ENCODE measurements at regions not wholly inside any gene's neighbourhood (a gene's known extent, or its start where the extent isn't known, plus 50 kb on each side); places are given as distances from the start of the nearest gene placed in this dataset.

GRCh38 chr11:24293964-24294363 lies 202.9 kb upstream of the LUZP2 start:
- Mint-ChIP-seq H3K36me3 (ENCODE audit: low read depth) (no peaks in the 10 kb centered on the region; the same call in 1 of the 2 replicates), H3K27ac (no peak overlapping the region), H3K4me1 (ENCODE audit: low read depth) (peaks cover 25% of the 10 kb centered on the region; the same call in 1 of the 2 replicates), H3K9me3 (peaks cover 6% of the 10 kb centered on the region; the same call in 1 of the 2 replicates), H3K27me3 (ENCODE audit: insufficient read depth) (no peaks in the 10 kb centered on the region; the same call in 1 of the 2 replicates), H3K4me3 (no peak overlapping the region)
- DNase-seq, result no peak
- TF ChIP-seq, protein P1, sequence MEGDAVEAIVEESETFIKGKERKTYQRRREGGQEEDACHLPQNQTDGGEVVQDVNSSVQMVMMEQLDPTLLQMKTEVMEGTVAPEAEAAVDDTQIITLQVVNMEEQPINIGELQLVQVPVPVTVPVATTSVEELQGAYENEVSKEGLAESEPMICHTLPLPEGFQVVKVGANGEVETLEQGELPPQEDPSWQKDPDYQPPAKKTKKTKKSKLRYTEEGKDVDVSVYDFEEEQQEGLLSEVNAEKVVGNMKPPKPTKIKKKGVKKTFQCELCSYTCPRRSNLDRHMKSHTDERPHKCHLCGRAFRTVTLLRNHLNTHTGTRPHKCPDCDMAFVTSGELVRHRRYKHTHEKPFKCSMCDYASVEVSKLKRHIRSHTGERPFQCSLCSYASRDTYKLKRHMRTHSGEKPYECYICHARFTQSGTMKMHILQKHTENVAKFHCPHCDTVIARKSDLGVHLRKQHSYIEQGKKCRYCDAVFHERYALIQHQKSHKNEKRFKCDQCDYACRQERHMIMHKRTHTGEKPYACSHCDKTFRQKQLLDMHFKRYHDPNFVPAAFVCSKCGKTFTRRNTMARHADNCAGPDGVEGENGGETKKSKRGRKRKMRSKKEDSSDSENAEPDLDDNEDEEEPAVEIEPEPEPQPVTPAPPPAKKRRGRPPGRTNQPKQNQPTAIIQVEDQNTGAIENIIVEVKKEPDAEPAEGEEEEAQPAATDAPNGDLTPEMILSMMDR (IDR thresholded peaks at IDR 0.05), result no peak

DNA sequence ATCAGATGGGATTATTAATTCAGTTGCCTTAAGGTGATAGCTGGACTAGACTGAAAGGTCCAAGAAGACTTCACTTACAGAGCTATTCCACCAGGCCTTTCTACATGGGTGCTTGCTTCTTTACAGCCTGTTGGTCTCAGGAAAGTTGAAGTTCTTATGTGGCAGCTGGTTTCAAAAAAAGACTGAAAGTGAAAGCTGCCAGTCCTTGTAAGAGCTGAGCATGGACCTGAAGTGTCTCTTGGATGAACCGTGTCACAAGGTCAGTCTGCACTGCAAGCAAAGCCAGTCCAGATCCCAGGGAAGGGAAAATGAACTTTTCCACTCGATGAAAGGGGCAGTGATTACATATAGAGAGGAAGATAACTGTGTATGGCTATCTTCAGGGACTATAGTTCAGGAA lies 201.5 kb upstream of the LUZP2 start:
- peaks cover 6% of the 10 kb centered on the region; the same call in 1 of the 2 replicates for H3K9me3 Mint-ChIP-seq
- H3K27ac Mint-ChIP-seq, result no peak overlapping the region; the same call in 1 of the 2 replicates
- TF ChIP-seq, protein P1 (IDR thresholded peaks at IDR 0.05), result no peak
- no peak for DNase-seq
- no peaks in the 10 kb centered on the region; the same call in 1 of the 2 replicates for H3K36me3 Mint-ChIP-seq (ENCODE audit: low read depth)
- peaks cover 21% of the 10 kb centered on the region; the same call in 1 of the 2 replicates for H3K4me1 Mint-ChIP-seq (ENCODE audit: low read depth)
- H3K27me3 Mint-ChIP-seq (ENCODE audit: insufficient read depth), result no peaks in the 10 kb centered on the region; the same call in 1 of the 2 replicates
- H3K4me3 Mint-ChIP-seq, result peak overlapping the region; percentile 76; the same call in 1 of the 2 replicates

DNA sequence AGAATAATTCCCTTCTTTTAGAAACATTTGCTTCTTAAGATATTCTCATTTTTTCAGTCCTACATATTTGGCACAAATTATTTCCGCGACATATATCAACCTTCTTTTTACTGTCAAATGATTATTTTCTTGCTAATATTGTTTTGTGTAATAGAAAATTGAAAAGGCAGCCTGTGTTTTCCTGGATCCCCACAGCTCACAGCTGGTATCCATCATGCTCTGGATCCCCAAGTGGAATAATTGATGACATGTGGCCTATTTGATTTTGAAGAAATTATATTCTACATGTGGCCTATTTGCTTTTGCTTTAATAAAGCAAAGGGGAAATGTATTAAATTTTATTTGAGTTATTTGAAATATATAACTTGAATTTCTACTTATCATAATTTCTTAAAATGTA lies 199.4 kb upstream of the LUZP2 start:
- DNase-seq, result no peak
- Mint-ChIP-seq H3K36me3 (ENCODE audit: low read depth) (no peaks in the 10 kb centered on the region), H3K4me3 (no peak overlapping the region), H3K27me3 (ENCODE audit: insufficient read depth) (no peaks in the 10 kb centered on the region), H3K27ac (no peak overlapping the region), H3K4me1 (ENCODE audit: low read depth) (peaks cover 27% of the 10 kb centered on the region; the same call in 1 of the 2 replicates), H3K9me3 (no peaks in the 10 kb centered on the region)
- TF ChIP-seq, protein P1 (IDR thresholded peaks at IDR 0.05), result no peak

- no peak overlapping the region; the same call in 1 of the 2 replicates for H3K27ac Mint-ChIP-seq
- H3K36me3 Mint-ChIP-seq (ENCODE audit: low read depth), result no peaks in the 10 kb centered on the region
- no peak for DNase-seq
- no peaks in the 10 kb centered on the region for H3K9me3 Mint-ChIP-seq
- H3K4me3 Mint-ChIP-seq, result no peak overlapping the region
- H3K27me3 Mint-ChIP-seq (ENCODE audit: insufficient read depth), result no peaks in the 10 kb centered on the region
- peaks cover 28% of the 10 kb centered on the region; the same call in 1 of the 2 replicates for H3K4me1 Mint-ChIP-seq (ENCODE audit: low read depth)
- TF ChIP-seq, protein P1 (IDR thresholded peaks at IDR 0.05), result no peak
Measured at GRCh38 chr11:24298146-24298545, 198.7 kb upstream of the LUZP2 start.

- peaks cover 7% of the 10 kb centered on the region; the same call in 1 of the 2 replicates for H3K4me1 Mint-ChIP-seq (ENCODE audit: low read depth)
Measured at GRCh38 chr11:24311974-24312373, 184.9 kb upstream of the LUZP2 start.

More at GRCh38 chr11:24311974-24312373, 184.9 kb upstream of the LUZP2 start:
- no peak overlapping the region for H3K4me3 Mint-ChIP-seq
- no peaks in the 10 kb centered on the region; the same call in 1 of the 2 replicates for H3K36me3 Mint-ChIP-seq (ENCODE audit: low read depth)
- DNase-seq, result no peak
- no peaks in the 10 kb centered on the region for H3K27me3 Mint-ChIP-seq (ENCODE audit: insufficient read depth)
- no peak overlapping the region for H3K27ac Mint-ChIP-seq
- TF ChIP-seq, protein P1 (IDR thresholded peaks at IDR 0.05), result no peak
- no peaks in the 10 kb centered on the region; the same call in none of the 2 replicates for H3K9me3 Mint-ChIP-seq

Measured in HFFc6 (cell line).